Heart left ventricle (tissue), 13 donors: ENCODE measurements at regions not wholly inside any gene's neighbourhood (a gene's known extent, or its start where the extent isn't known, plus 50 kb on each side); places are given as distances from the start of the nearest gene placed in this dataset.

ENCODE experiments used
- POLR2A ChIP-seq, 2 donors: fragments of 450-650 bp; IDR thresholded peaks; one replicate each; pipeline ENCODE4 v1.6.1; 2017; ENCODE audit warnings: antibody characterized with exemption in 2 of 2, mild to moderate bottlenecking in 2 of 2, moderate library complexity in 2 of 2
- TF ChIP-seq, protein P1 (sequence below), 12 donors: fragments of 200-600 bp; sonication (generic) in 4 of 12; IDR thresholded peaks; one replicate each; pipeline versions ENCODE4 v1.5.0 to v1.8.0; 2018 to 2022; ENCODE audit warnings: antibody characterized with exemption in 12 of 12, mild to moderate bottlenecking in 5 of 12
- donor health status: ischemic (EF 13 %, LVEDD 7.1; RV severe dilation, severe dysfunction).
- donor health status: DM: no; HTN: yes; CAD: no.
- donor health status: DM: no; HTN: no; CAD: no.
- donor health status: ischemic (EF 25% LVEDD 6.9; RV normal size, moderate dysfunction).
- donor health status: ischemic (EF 25% LVEDD 5.7; RV mildly dilated, moderate dysfunction).
- donor health status: ischemic (EF 35%, LVEDD 5.7; RV mildly dilated, moderate dysfunction).
- donor health status: nonischemic (EF 11% LVEDD 7.7; RV severe dilation, severe dysfunction).
- donor health status: DM: yes; HTN: yes; CAD: no.
- donor health status: PGD.
- donor health status: ischemic (EF 29% LVEDD 5.4; RV normal size, mild dysfunction).
- donor health status: nonischemic (EF 23%, LVEDD 6.1; RV moderate dilation, normal function).

GRCh38 chr5:12023614-12024241 lies 119.5 kb upstream of the CTNND2 start:
- no peak for TF ChIP-seq POLR2A (IDR thresholded peaks at IDR 0.05)
- TF ChIP-seq, protein P1, sequence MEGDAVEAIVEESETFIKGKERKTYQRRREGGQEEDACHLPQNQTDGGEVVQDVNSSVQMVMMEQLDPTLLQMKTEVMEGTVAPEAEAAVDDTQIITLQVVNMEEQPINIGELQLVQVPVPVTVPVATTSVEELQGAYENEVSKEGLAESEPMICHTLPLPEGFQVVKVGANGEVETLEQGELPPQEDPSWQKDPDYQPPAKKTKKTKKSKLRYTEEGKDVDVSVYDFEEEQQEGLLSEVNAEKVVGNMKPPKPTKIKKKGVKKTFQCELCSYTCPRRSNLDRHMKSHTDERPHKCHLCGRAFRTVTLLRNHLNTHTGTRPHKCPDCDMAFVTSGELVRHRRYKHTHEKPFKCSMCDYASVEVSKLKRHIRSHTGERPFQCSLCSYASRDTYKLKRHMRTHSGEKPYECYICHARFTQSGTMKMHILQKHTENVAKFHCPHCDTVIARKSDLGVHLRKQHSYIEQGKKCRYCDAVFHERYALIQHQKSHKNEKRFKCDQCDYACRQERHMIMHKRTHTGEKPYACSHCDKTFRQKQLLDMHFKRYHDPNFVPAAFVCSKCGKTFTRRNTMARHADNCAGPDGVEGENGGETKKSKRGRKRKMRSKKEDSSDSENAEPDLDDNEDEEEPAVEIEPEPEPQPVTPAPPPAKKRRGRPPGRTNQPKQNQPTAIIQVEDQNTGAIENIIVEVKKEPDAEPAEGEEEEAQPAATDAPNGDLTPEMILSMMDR (IDR thresholded peaks at IDR 0.05), result peak; percentile 35 to 68 (median 50)
